Hematopoietic multipotent progenitor cell treated with erythropoietin and hydrocortisone succinate and interleukin-3 and kit ligand, for 8 days (in vitro differentiated cells): ENCODE measurements at regions not wholly inside any gene's neighbourhood (a gene's known extent, or its start where the extent isn't known, plus 50 kb on each side); places are given as distances from the start of the nearest gene placed in this dataset.
"Not testable (repeated sequence)": the region's sequence is repeated elsewhere in the genome, so short reads cannot be mapped to it uniquely, and the experiment has no call there.

Experiments used
- DNase-seq: peaks from one replicate; pipeline ENCODE4 v3.0.0-alpha.2; 2015

GRCh38 chr10:29713450-29713849 is 78.7 kb upstream of the SVIL start:
- no peak for DNase-seq

DNA sequence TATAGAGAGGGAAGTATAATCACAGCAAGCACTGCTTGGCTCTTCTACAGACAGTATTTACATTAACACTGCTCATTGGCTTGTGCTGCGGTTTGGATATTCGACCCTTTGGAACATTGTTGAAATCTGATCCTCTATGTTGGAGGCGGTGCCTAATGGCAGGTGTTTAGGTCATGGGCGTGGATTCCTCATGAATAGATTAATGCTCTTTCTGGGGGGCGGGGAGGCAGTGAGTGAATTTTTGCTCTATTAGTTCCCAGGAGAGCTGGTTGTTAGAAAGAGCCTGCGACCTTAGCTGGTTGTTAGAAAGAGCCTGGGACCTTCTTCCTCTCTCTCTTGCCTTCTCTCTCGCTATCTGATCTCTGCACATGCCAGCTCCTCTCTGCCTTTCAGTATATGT is 77.3 kb upstream of the SVIL start:
- no peak for DNase-seq

GRCh38 chr10:29710128-29710527 is 75.4 kb upstream of the SVIL start:
- no peak for DNase-seq

GRCh38 chr10:29709484-29710002 is 74.8 kb upstream of the SVIL start:
- no peak for DNase-seq

DNA sequence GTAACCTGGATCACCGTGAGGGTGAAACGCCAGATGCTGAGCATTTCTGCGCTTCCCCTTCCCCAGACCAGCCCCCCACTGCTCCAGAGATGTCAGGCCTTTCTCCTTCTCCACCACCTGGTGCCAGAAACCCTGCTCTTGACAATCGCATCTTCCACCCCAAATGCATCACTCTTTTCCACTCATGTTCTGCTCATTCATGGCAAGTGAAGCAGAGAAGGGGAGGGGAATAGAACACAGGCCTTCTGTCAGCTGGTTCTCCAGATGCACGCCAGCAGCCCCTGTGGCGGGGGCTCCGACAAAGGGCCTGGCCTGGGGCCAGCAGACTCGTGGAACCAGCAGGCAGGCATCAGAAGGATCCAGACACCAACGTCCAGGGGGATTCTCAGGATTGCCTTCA is 68.5 kb upstream of the SVIL start:
- no peak for DNase-seq

GRCh38 chr10:29702273-29703164 is 67.7 kb upstream of the SVIL start:
- no peak for DNase-seq

DNA sequence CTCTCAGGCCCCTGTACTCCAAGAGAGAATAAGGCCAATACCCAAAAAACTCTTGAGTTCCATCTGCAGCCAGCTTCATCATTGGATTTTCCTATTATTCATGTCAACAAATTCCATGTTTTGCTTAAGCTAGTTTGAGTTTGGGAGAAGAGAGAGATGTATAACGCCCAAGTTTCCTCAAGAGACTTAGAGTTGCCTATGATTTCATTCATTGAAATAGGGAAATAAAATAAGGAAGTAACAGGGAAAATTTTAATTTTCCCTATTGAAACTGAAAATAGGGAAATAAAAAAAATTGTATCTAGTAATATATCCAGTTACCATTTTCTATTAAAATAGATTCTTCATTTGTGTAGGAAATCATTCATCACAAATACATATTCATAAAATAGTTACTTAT is 66.5 kb upstream of the SVIL start:
- no peak for DNase-seq

DNA sequence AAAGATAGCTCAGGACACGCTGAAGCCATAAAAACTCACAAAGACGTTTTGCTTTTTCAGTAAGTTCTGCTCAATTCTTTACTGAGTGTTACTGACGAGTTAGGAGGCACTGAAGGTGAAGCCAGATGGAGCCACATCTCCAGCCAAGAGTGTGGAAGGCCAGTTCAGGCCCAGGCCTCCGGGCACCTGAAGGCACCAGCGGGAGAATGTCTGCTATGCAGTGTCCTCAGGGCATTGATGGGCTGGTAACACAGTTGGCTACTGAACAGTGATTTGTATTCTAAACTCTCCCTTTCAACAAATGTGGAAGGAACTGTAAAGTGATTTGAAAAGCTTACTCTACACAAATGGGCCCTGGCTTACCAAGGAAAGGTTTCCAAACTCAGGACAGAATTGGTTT is 64.8 kb upstream of the SVIL start:
- DNase-seq, result no peak

DNA sequence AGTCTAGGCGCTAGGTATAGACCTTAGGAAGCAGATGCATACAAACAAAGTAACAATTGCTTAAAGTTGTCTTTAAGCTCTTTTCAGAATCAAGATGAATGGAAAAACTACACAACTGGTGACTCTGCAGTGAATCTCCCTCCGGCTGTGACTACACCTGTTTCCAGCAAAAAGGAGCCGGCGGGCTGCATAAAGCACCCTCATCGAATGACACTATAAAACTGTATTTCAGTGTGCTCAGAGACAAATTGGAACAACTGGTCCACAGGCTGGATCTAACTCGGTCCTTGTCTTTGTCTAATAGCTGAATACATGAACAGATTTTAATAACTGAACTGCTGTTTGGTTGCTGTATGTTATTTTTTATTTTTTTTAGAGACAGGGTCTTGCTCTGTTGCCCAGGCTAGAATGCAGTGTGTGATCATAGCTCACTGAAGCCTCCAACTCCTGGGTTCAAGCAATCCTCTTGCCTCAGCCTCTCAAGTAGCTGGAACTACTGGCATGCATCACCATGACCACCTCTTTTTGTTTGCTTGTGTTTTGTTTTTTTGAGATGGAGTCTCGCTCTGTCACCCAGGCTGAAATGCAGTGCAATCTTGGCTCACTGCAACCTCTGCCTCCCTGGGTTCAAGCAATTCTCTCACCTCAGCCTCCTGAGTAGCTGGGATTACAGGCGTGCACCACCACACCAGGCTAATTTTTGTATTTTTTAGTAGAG is 64.2 kb upstream of the SVIL start:
- DNase-seq, result no peak

GRCh38 chr10:29696581-29696980 is 61.8 kb upstream of the SVIL start:
- DNase-seq, result not testable (repeated sequence)

- no peak for DNase-seq
These were observed 59.4 kb upstream of the SVIL start for GRCh38 chr10:29694121-29694520.

DNA sequence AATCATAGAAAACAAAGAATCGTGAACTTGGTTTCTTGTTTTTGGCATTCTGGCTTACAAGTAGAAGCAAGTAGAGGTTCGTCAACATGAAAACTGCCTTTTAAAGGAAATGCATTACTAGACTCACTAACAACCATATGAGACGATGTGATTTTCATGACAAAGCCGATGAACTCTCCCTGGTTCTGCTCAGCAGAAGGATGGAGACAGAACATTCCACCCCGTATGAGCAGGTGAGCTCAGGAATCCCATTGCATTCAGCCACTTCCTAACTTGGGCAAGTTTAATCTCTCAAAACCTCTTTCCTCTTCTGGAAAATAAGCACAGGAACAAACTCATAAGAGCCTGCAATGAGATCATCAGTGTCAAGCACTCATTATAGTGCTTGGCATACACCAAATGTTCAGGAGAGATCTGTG is 57.4 kb upstream of the SVIL start:
- no peak for DNase-seq

GRCh38 chr10:29691564-29692072 is 56.8 kb upstream of the SVIL start:
- DNase-seq, result no peak

GRCh38 chr10:29689001-29689400 is 54.2 kb upstream of the SVIL start:
- DNase-seq, result no peak

DNA sequence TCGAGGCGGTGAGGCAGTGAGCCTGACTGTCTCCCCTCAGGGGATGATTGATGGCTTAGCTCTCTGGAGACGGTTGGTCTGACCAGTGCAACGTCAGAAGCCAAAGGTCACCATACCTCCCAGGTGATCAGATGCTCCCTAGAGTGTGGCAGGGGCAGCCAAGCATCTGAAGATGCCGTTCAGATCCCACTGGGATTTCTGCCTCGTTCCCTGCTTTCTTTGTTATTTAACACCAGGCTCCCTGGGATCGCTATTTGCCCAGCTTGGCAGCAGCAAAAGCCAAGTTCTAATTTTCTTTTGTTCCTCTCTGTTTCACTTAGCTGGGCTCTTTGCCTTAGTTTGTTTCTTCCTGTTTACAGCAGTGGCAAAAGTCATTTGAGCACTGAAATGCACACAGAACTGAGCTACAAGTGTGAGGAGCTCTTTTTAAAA is 53.5 kb upstream of the SVIL start:
- DNase-seq, result no peak

DNA sequence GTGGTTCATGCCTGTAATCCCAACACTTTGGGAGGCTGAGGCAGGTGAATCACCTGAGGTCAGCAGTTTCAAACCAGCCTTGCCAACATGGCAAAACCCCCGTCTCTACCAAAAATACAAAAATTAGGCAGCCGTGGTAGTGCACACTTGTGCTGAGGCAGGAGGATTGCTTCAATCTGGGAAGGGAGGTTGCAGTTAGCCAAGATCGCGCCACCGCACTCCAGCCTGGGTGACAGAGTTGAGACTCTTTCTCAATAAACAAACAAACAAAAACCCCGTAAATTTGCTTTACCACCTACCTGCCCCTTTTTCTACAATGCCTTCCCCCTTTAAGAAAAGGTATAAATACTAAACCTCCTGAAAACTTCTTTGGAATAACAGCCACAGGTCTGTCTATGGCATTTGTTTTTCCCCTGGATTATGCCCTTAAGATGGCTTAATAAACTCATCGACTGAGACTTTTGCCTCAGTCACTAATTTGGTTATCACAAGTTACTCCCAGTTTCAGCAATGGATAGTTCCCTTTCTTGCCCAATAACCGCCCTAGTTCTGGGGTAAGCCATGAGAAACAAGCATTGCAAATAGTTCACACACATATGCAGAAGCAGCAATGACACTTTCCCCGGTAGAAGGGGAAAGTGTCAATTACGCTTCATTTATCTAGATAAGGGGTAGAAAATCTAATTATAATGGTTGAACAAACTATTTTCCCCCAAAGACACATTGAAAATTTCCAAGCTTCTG is 52.8 kb upstream of the SVIL start:
- no peak for DNase-seq

DNA sequence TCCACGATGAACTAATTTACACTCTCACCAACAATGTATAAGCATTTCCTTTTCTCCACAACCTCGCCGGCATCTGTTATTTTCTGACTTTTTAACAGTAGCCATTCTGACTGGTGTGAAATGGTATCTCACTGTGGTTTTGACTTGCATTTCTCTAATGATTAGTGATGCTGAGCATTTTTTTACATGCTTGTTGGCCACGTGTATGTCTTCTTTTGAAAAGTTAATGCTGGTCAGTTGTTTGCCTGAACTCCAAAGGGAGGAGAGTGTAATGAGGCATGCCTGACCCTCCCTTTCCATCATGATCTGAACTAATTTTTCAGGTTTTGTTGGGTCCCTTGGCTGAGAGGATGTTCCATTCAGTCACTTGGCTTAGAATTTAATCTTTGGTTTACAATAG is 50.7 kb upstream of the SVIL start:
- no peak for DNase-seq
